Adrenal gland (tissue), 5 donors: ENCODE measurements at regions not wholly inside any gene's neighbourhood (a gene's known extent, or its start where the extent isn't known, plus 50 kb on each side); places are given as distances from the start of the nearest gene placed in this dataset.
"Not testable (repeated sequence)": the region's sequence is repeated elsewhere in the genome, so short reads cannot be mapped to it uniquely, and the experiment has no call there.

ENCODE experiments used
- CTCF ChIP-seq, 6 experiments: fragments of 450-650 bp in 4 of 6; fragments of 200-600 bp in 2 of 6; sonication (generic) in 1 of 6; IDR thresholded peaks; 1 replicate in 5 of 6; 2 replicates in 1 of 6; pipeline versions ENCODE4 v1.5.1 to v1.8.0; 2016 to 2021; ENCODE audit warnings: antibody characterized with exemption in 6 of 6, mild to moderate bottlenecking in 2 of 6, moderate library complexity in 1 of 6
- POLR2A ChIP-seq, 2 donors: fragments of 450-650 bp; IDR thresholded peaks; one replicate each; pipeline ENCODE4 v1.6.1; 2017; ENCODE audit warnings: antibody characterized with exemption in 2 of 2, mild to moderate bottlenecking in 2 of 2, moderate library complexity in 1 of 2
- donor health status: DM: no; HTN: no; CAD: no.

GRCh38 chr4:189703000-189703399 lies 237.7 kb upstream of the FRG1 start:
- not testable (repeated sequence) for TF ChIP-seq CTCF, POLR2A (IDR thresholded peaks at IDR 0.05)
